ENCODE measurements at regions not wholly inside any gene's neighbourhood (a gene's known extent, or its start where the extent isn't known, plus 50 kb on each side); places are given as distances from the start of the nearest gene placed in this dataset.
"Not testable (repeated sequence)": the region's sequence is repeated elsewhere in the genome, so short reads cannot be mapped to it uniquely, and the experiment has no call there.

GRCh38 chr3:20975188-20975651 is 775.8 kb downstream of the ZNF385D start:
- Histone ChIP-seq H3K9me3 (ENCODE audit: control extremely low read depth in 1 of 5, control insufficient read depth in 4 of 5, insufficient read depth in 2 of 5, low read depth in 1 of 5, low read length in 4 of 5) (no peaks in the 10 kb centered on the region), H3K27ac (ENCODE audit: insufficient read depth in 1 of 2, low read depth in 1 of 2, low read length in 2 of 2, poor library complexity in 1 of 2, severe bottlenecking in 2 of 2) (no peak overlapping the region), H3K4me3 (ENCODE audit: control insufficient read depth in 1 of 7, extremely low read depth in 1 of 7, insufficient read depth in 4 of 7, low read depth in 2 of 7, low read length in 6 of 7) (no peak overlapping the region), H3K27me3 (replicated peaks in 2 of 5; ENCODE audit: control insufficient read depth in 4 of 5, insufficient read depth in 5 of 5, low read length in 4 of 5) (no peaks in the 10 kb centered on the region), H3K36me3 (ENCODE audit: control insufficient read depth in 4 of 4, insufficient read depth in 4 of 4, low read length in 3 of 4) (no peaks in the 10 kb centered on the region), H3K4me1 (ENCODE audit: control extremely low read depth in 1 of 4, control insufficient read depth in 4 of 4, insufficient read depth in 4 of 4, low read length in 3 of 4) (no peaks in the 10 kb centered on the region)
- DNase-seq: no peak
- 100% methylated on average over 3 of the region's 5 CpGs for WGBS (ENCODE audit: insufficient coverage)
- ChIA-PET CTCF (interaction anchor here (0.5 to 0.9 kb wide), 2 partner anchors 8 to 517 kb away, joined by 3 read pairs; no protein-coding TSS in a partner anchor), POLR2A (interaction anchor here (0.6 kb wide), 1 partner anchor 8 kb away, joined by 3 read pairs; no protein-coding TSS in a partner anchor)

DNA sequence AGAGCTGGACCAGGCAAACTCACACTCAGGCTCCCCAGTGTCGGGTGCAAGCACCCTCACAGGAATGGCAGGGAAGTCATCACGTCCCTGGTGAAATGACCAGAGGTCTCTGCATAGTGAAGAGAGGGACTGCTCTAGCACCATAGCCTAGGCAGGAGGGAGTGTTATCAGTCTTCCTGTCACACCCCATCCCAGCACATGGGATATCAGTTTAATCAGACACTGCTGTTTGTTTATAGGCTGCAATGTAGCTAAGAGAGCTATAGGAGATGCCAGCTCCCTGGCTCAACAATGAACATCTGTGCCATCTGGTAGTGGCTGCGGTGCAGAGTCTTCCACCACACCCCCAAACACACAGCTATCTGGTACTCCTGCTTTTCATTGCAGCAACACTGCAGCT is 776.6 kb downstream of the ZNF385D start:
- no peak for DNase-seq
- Histone ChIP-seq H3K27me3 (replicated peaks in 2 of 5; ENCODE audit: control insufficient read depth in 4 of 5, insufficient read depth in 5 of 5, low read length in 4 of 5) (no peaks in the 10 kb centered on the region), H3K27ac (ENCODE audit: insufficient read depth in 1 of 2, low read depth in 1 of 2, low read length in 2 of 2, poor library complexity in 1 of 2, severe bottlenecking in 2 of 2) (no peak overlapping the region), H3K36me3 (ENCODE audit: control insufficient read depth in 4 of 4, insufficient read depth in 4 of 4, low read length in 3 of 4) (no peaks in the 10 kb centered on the region), H3K9me3 (ENCODE audit: control extremely low read depth in 1 of 5, control insufficient read depth in 4 of 5, insufficient read depth in 2 of 5, low read depth in 1 of 5, low read length in 4 of 5) (no peaks in the 10 kb centered on the region), H3K4me1 (ENCODE audit: control extremely low read depth in 1 of 4, control insufficient read depth in 4 of 4, insufficient read depth in 4 of 4, low read length in 3 of 4) (no peaks in the 10 kb centered on the region), H3K4me3 (ENCODE audit: control insufficient read depth in 1 of 7, extremely low read depth in 1 of 7, insufficient read depth in 4 of 7, low read depth in 2 of 7, low read length in 6 of 7) (no peak overlapping the region)
- CTCF ChIA-PET: interaction anchor here (0.9 kb wide), 1 partner anchor 9 kb away, joined by 3 read pairs; no protein-coding TSS in a partner anchor
- WGBS (ENCODE audit: insufficient coverage): 91% methylated on average over 1 of the region's 3 CpGs
- POLR2A ChIA-PET: interaction anchor here (0.6 kb wide), 1 partner anchor 9 kb away, joined by 3 read pairs; no protein-coding TSS in a partner anchor

GRCh38 chr3:20970807-20971206 is 780.2 kb downstream of the ZNF385D start:
- H3K27ac ChIP-seq (ENCODE audit: insufficient read depth in 1 of 2, low read depth in 1 of 2, low read length in 2 of 2, poor library complexity in 1 of 2, severe bottlenecking in 2 of 2); H3K27me3 ChIP-seq (replicated peaks in 2 of 5; ENCODE audit: control insufficient read depth in 4 of 5, insufficient read depth in 5 of 5, low read length in 4 of 5); H3K4me3 ChIP-seq (ENCODE audit: control insufficient read depth in 1 of 7, extremely low read depth in 1 of 7, insufficient read depth in 4 of 7, low read depth in 2 of 7, low read length in 6 of 7); H3K9me3 ChIP-seq (ENCODE audit: control extremely low read depth in 1 of 5, control insufficient read depth in 4 of 5, insufficient read depth in 2 of 5, low read depth in 1 of 5, low read length in 4 of 5); POLR2A ChIA-PET; DNase-seq; H3K4me1 ChIP-seq (ENCODE audit: control extremely low read depth in 1 of 4, control insufficient read depth in 4 of 4, insufficient read depth in 4 of 4, low read length in 3 of 4); CTCF ChIA-PET; H3K36me3 ChIP-seq (ENCODE audit: control insufficient read depth in 4 of 4, insufficient read depth in 4 of 4, low read length in 3 of 4): not testable (repeated sequence)
- 100% methylated on average over 3 of the region's 7 CpGs for WGBS (ENCODE audit: insufficient coverage)

GRCh38 chr3:20967485-20967884 is 781.5 kb upstream of the SGO1 start:
- 95% methylated on average over 2 of the region's 3 CpGs for WGBS (ENCODE audit: insufficient coverage)
- CTCF ChIA-PET; H3K4me1 ChIP-seq (ENCODE audit: control extremely low read depth in 1 of 4, control insufficient read depth in 4 of 4, insufficient read depth in 4 of 4, low read length in 3 of 4); H3K27me3 ChIP-seq (replicated peaks in 2 of 5; ENCODE audit: control insufficient read depth in 4 of 5, insufficient read depth in 5 of 5, low read length in 4 of 5); H3K9me3 ChIP-seq (ENCODE audit: control extremely low read depth in 1 of 5, control insufficient read depth in 4 of 5, insufficient read depth in 2 of 5, low read depth in 1 of 5, low read length in 4 of 5); H3K27ac ChIP-seq (ENCODE audit: insufficient read depth in 1 of 2, low read depth in 1 of 2, low read length in 2 of 2, poor library complexity in 1 of 2, severe bottlenecking in 2 of 2); H3K4me3 ChIP-seq (ENCODE audit: control insufficient read depth in 1 of 7, extremely low read depth in 1 of 7, insufficient read depth in 4 of 7, low read depth in 2 of 7, low read length in 6 of 7); POLR2A ChIA-PET; H3K36me3 ChIP-seq (ENCODE audit: control insufficient read depth in 4 of 4, insufficient read depth in 4 of 4, low read length in 3 of 4); DNase-seq: not testable (repeated sequence)

- Histone ChIP-seq H3K27me3 (replicated peaks in 2 of 5; ENCODE audit: control insufficient read depth in 4 of 5, insufficient read depth in 5 of 5, low read length in 4 of 5) (no peaks in the 10 kb centered on the region), H3K36me3 (ENCODE audit: control insufficient read depth in 4 of 4, insufficient read depth in 4 of 4, low read length in 3 of 4) (no peaks in the 10 kb centered on the region), H3K9me3 (ENCODE audit: control extremely low read depth in 1 of 5, control insufficient read depth in 4 of 5, insufficient read depth in 2 of 5, low read depth in 1 of 5, low read length in 4 of 5) (no peaks in the 10 kb centered on the region), H3K4me1 (ENCODE audit: control extremely low read depth in 1 of 4, control insufficient read depth in 4 of 4, insufficient read depth in 4 of 4, low read length in 3 of 4) (no peaks in the 10 kb centered on the region), H3K27ac (ENCODE audit: insufficient read depth in 1 of 2, low read depth in 1 of 2, low read length in 2 of 2, poor library complexity in 1 of 2, severe bottlenecking in 2 of 2) (no peak overlapping the region), H3K4me3 (ENCODE audit: control insufficient read depth in 1 of 7, extremely low read depth in 1 of 7, insufficient read depth in 4 of 7, low read depth in 2 of 7, low read length in 6 of 7) (no peak overlapping the region)
- ChIA-PET CTCF (no interaction called here), POLR2A (no interaction called here)
- 100% methylated on average over 1 of the region's 1 CpG for WGBS (ENCODE audit: insufficient coverage)
- no peak for DNase-seq
These were observed 772.2 kb upstream of the SGO1 start for GRCh38 chr3:20958161-20958560.

DNA sequence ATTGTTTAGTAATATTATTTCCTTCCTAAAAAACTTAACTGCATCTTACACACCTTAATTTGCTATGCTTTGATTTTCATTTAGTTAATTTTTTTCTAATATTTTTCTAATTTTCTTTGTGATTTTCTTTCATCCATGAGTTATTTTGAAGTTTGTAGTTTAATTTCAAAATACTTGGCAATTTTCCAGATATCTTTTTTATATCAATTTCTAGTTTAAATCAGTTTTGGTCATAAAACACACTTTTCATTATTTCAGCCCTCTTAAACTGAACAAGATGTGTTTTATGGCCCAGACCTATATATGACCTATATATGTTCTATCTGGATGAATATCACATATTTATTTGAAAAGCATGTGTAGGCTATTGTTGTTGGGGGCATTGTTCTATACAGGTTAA is 759.9 kb upstream of the SGO1 start:
- Histone ChIP-seq H3K27me3 (replicated peaks in 2 of 5; ENCODE audit: control insufficient read depth in 4 of 5, insufficient read depth in 5 of 5, low read length in 4 of 5) (no peaks in the 10 kb centered on the region), H3K27ac (ENCODE audit: insufficient read depth in 1 of 2, low read depth in 1 of 2, low read length in 2 of 2, poor library complexity in 1 of 2, severe bottlenecking in 2 of 2) (no peak overlapping the region), H3K4me3 (ENCODE audit: control insufficient read depth in 1 of 7, extremely low read depth in 1 of 7, insufficient read depth in 4 of 7, low read depth in 2 of 7, low read length in 6 of 7) (no peak overlapping the region), H3K9me3 (ENCODE audit: control extremely low read depth in 1 of 5, control insufficient read depth in 4 of 5, insufficient read depth in 2 of 5, low read depth in 1 of 5, low read length in 4 of 5) (no peaks in the 10 kb centered on the region), H3K36me3 (ENCODE audit: control insufficient read depth in 4 of 4, insufficient read depth in 4 of 4, low read length in 3 of 4) (no peaks in the 10 kb centered on the region), H3K4me1 (ENCODE audit: control extremely low read depth in 1 of 4, control insufficient read depth in 4 of 4, insufficient read depth in 4 of 4, low read length in 3 of 4) (no peaks in the 10 kb centered on the region)
- ChIA-PET CTCF (no interaction called here), POLR2A (no interaction called here)
- DNase-seq: no peak

- no peaks in the 10 kb centered on the region for H3K4me1 ChIP-seq (ENCODE audit: control extremely low read depth in 1 of 4, control insufficient read depth in 4 of 4, insufficient read depth in 4 of 4, low read length in 3 of 4)
- H3K27me3 ChIP-seq (replicated peaks in 2 of 5; ENCODE audit: control insufficient read depth in 4 of 5, insufficient read depth in 5 of 5, low read length in 4 of 5): no peaks in the 10 kb centered on the region
- ChIA-PET CTCF (no interaction called here), POLR2A (no interaction called here)
- no peak for DNase-seq
- H3K9me3 ChIP-seq (ENCODE audit: control extremely low read depth in 1 of 5, control insufficient read depth in 4 of 5, insufficient read depth in 2 of 5, low read depth in 1 of 5, low read length in 4 of 5): no peaks in the 10 kb centered on the region
- no peaks in the 10 kb centered on the region for H3K36me3 ChIP-seq (ENCODE audit: control insufficient read depth in 4 of 4, insufficient read depth in 4 of 4, low read length in 3 of 4)
- no peak overlapping the region for H3K4me3 ChIP-seq (ENCODE audit: control insufficient read depth in 1 of 7, extremely low read depth in 1 of 7, insufficient read depth in 4 of 7, low read depth in 2 of 7, low read length in 6 of 7)
- WGBS (ENCODE audit: insufficient coverage): 90% methylated on average over 2 of the region's 2 CpGs
- H3K27ac ChIP-seq (ENCODE audit: insufficient read depth in 1 of 2, low read depth in 1 of 2, low read length in 2 of 2, poor library complexity in 1 of 2, severe bottlenecking in 2 of 2): no peak overlapping the region
These were observed 749.8 kb upstream of the SGO1 start for GRCh38 chr3:20935791-20936190.
